B cell (primary cell): ENCODE measurements at regions not wholly inside any gene's neighbourhood (a gene's known extent, or its start where the extent isn't known, plus 50 kb on each side); places are given as distances from the start of the nearest gene placed in this dataset.

Source experiments
- CTCF ChIP-seq: fragments of 200-600 bp; IDR thresholded peaks from one replicate; pipeline ENCODE4 v1.8.0; 2022; ENCODE audit warnings: antibody characterized with exemption, mild to moderate bottlenecking
- EZH2 ChIP-seq: IDR thresholded peaks from 2 replicates; pipeline ENCODE4 v1.6.1; 2012; ENCODE audit warnings: borderline replicate concordance, low read depth, mild to moderate bottlenecking, moderate library complexity, low read length; ENCODE audit not compliant: insufficient read depth, poor library complexity, severe bottlenecking

GRCh38 chr3:24818055-24818454 lies 323.4 kb upstream of the THRB start:
- TF ChIP-seq CTCF (no peak), EZH2 (no peak)
